Gastroesophageal sphincter (tissue), 4 donors: ENCODE measurements at regions not wholly inside any gene's neighbourhood (a gene's known extent, or its start where the extent isn't known, plus 50 kb on each side); places are given as distances from the start of the nearest gene placed in this dataset.
"Not testable (repeated sequence)": the region's sequence is repeated elsewhere in the genome, so short reads cannot be mapped to it uniquely, and the experiment has no call there.

Experiments
- ATAC-seq: fragments of 150-250 bp; one replicate; pipeline ENCODE4 v1.9.1; 2016; ENCODE audit warnings: mild to moderate bottlenecking, moderate library complexity
- H3K27ac ChIP-seq, 4 donors: fragments of 200-600 bp; sonication (generic) in 3 of 4; 1 replicate in 3 of 4; 2 replicates in 1 of 4; pipeline ENCODE4 v1.5.1; 2016 to 2019
- H3K27me3 ChIP-seq: fragments of 200-600 bp; sonication (generic); one replicate; pipeline ENCODE4 v1.5.1; 2019
- H3K36me3 ChIP-seq, 2 donors: fragments of 200-600 bp; sonication (generic); one replicate each; pipeline ENCODE4 v1.5.1; 2019; ENCODE audit warnings: control low read depth in 1 of 2
- H3K4me1 ChIP-seq, 3 donors: fragments of 200-600 bp; sonication (generic); 1 replicate in 2 of 3; 2 replicates in 1 of 3; pipeline ENCODE4 v1.5.1; 2016 to 2019; ENCODE audit warnings: control low read depth in 2 of 3
- H3K4me3 ChIP-seq, 2 donors: fragments of 200-600 bp; sonication (generic); one replicate each; pipeline ENCODE4 v1.5.1; 2019; ENCODE audit warnings: mild to moderate bottlenecking in 1 of 2, moderate library complexity in 1 of 2
- H3K9me3 ChIP-seq, 3 donors: fragments of 200-600 bp; sonication (generic); one replicate each; pipeline ENCODE4 v1.5.1; 2017 to 2019; ENCODE audit warnings: control low read depth in 2 of 3
- EP300 ChIP-seq: sonication (generic); formaldehyde crosslinking; IDR thresholded peaks from one replicate; pipeline ENCODE4 v1.6.1; 2017; ENCODE audit warnings: antibody characterized with exemption, mild to moderate bottlenecking
- POLR2A ChIP-seq, 2 donors: fragments of 450-650 bp; IDR thresholded peaks; one replicate each; pipeline ENCODE4 v1.6.1; 2017; ENCODE audit warnings: antibody characterized with exemption in 2 of 2, mild to moderate bottlenecking in 2 of 2, moderate library complexity in 1 of 2
- POLR2AphosphoS5 ChIP-seq: sonication (generic); formaldehyde crosslinking; IDR thresholded peaks from one replicate; pipeline ENCODE4 v1.6.1; 2017; ENCODE audit warnings: antibody characterized with exemption
- WGBS, 2 donors: methylation state at CpG; one replicate each; pipeline ENCODE4 v1.1.5; 2018; ENCODE audit warnings: low coverage in 1 of 2; 5-methylcytosine and 5-hydroxymethylcytosine counted together
- TF ChIP-seq, protein P1 (sequence below), 4 experiments: fragments of 200-600 bp in 2 of 4; fragments of 450-650 bp in 2 of 4; sonication (generic) in 1 of 4; IDR thresholded peaks; one replicate each; pipeline ENCODE4 v1.5.1; 2017 to 2019; ENCODE audit warnings: antibody characterized with exemption in 4 of 4, mild to moderate bottlenecking in 2 of 4, moderate library complexity in 2 of 4

DNA sequence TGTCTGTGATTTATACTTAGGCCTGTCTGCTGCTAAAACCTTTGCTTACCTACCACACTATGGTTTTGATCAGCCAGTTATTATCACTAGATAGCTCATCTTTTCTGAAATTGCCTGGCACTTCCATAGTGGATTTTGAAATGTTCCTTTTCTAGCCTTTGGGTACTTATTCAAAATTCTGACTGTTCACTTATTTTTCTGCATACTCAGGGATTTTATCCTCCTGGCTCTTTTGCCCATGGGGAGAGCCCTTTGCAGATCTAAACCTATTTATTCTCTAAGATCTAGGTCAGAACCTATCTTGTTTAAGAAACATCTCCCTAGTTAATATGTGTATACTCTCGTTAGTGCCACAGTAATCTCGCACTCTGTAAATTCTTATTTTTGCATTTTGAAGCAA is 103.5 kb upstream of the C9orf72 start:
- 92 to 93% methylated on average over 2 of the region's 2 CpGs for WGBS, 2 donors
- no peak overlapping the region for H3K4me3 ChIP-seq
- no peaks in the 10 kb centered on the region for H3K36me3 ChIP-seq
- no peak overlapping the region for H3K27ac ChIP-seq
- H3K27me3 ChIP-seq: no peaks in the 10 kb centered on the region
- no peaks in the 10 kb centered on the region for H3K9me3 ChIP-seq
- no peak for ATAC-seq
- no peaks in the 10 kb centered on the region for H3K4me1 ChIP-seq
- TF ChIP-seq, protein P1, sequence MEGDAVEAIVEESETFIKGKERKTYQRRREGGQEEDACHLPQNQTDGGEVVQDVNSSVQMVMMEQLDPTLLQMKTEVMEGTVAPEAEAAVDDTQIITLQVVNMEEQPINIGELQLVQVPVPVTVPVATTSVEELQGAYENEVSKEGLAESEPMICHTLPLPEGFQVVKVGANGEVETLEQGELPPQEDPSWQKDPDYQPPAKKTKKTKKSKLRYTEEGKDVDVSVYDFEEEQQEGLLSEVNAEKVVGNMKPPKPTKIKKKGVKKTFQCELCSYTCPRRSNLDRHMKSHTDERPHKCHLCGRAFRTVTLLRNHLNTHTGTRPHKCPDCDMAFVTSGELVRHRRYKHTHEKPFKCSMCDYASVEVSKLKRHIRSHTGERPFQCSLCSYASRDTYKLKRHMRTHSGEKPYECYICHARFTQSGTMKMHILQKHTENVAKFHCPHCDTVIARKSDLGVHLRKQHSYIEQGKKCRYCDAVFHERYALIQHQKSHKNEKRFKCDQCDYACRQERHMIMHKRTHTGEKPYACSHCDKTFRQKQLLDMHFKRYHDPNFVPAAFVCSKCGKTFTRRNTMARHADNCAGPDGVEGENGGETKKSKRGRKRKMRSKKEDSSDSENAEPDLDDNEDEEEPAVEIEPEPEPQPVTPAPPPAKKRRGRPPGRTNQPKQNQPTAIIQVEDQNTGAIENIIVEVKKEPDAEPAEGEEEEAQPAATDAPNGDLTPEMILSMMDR (IDR thresholded peaks at IDR 0.05): no peak
- TF ChIP-seq POLR2A (IDR thresholded peaks at IDR 0.05): no peak
- no peak for TF ChIP-seq EP300
- no peak for TF ChIP-seq POLR2AphosphoS5

DNA sequence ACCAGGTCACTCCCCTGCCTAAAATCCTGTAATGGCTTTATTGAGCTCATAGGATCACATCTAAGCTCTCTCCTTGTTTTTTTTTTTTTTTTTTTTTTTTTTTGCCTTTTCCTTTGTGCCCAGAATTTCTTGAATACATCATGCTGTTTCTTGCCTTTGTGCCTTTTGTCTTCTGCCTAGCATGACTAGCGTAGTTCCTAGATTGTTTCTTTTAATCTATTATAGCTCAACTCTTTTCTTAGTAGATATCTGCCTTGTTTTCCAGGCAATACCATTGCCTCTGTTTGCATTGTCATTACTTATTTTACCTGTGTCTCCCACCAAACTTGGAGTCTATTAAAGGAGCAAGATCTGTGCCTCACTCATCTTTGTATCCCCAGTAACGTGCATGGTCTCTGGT is 106.1 kb upstream of the C9orf72 start:
- no peak for TF ChIP-seq EP300
- TF ChIP-seq, protein P1 (IDR thresholded peaks at IDR 0.05): no peak
- no peak for TF ChIP-seq POLR2A (IDR thresholded peaks at IDR 0.05)
- no peak for TF ChIP-seq POLR2AphosphoS5
- H3K27me3 ChIP-seq: no peaks in the 10 kb centered on the region
- 51 to 86% methylated on average over 2 of the region's 2 CpGs for WGBS, 2 donors
- H3K4me1 ChIP-seq: no peaks in the 10 kb centered on the region
- no peaks in the 10 kb centered on the region for H3K9me3 ChIP-seq
- H3K27ac ChIP-seq: no peak overlapping the region
- H3K36me3 ChIP-seq: no peaks in the 10 kb centered on the region
- ATAC-seq: no peak
- H3K4me3 ChIP-seq: no peak overlapping the region

DNA sequence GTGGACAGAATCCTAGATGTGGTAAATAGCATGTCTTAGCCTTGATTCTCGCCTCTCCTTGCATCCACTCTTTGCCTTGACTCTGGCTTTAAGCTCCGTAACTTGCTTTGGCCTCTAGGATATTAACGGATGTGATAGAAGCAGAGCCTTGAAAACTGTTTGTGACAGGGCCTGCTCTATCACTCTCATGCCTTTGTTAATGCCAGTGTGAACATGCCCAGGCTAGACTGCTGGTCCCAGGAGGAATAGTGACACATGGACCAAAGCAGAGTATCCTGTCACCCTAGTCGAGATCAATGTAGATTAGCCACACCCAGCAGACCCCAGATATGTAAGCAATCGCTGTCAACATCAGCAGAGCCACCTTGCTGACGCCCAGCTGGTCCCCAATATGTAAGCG is 109.9 kb upstream of the C9orf72 start:
- WGBS, 2 donors: 88 to 92% methylated on average over 5 to 7 of the region's 7 CpGs
- ATAC-seq: no peak
- Histone ChIP-seq H3K27me3 (no peaks in the 10 kb centered on the region), H3K9me3 (no peaks in the 10 kb centered on the region), H3K27ac (no peak overlapping the region), H3K36me3 (no peaks in the 10 kb centered on the region), H3K4me3 (no peak overlapping the region), H3K4me1 (no peaks in the 10 kb centered on the region)
- TF ChIP-seq POLR2AphosphoS5: no peak
- TF ChIP-seq EP300: no peak
- TF ChIP-seq, protein P1 (IDR thresholded peaks at IDR 0.05): no peak
- TF ChIP-seq POLR2A (IDR thresholded peaks at IDR 0.05): no peak

DNA sequence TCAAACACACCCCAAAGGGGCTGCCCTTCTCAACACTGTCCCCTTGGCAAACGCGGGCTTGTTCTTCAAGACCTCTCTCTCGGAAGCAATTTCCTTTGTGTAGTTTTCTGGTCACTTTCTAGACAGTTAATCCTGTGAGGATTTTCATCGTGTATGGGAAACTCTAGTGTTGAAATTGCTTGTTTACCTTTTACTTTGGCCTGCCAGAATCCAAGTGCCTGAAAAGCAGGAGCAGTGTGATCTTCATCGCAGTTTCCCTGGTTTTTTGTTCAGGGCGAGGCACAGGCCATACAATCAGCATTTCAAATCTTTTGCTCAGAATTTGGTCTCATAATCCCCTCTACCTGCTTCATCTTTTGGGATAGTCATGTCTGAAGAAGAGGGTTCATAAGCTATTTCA is 115.7 kb upstream of the C9orf72 start:
- 73% methylated on average over 2 to 6 of the region's 6 CpGs for WGBS, 2 donors
- no peak overlapping the region for H3K27ac ChIP-seq
- H3K36me3 ChIP-seq: no peaks in the 10 kb centered on the region
- H3K4me3 ChIP-seq: no peak overlapping the region
- H3K9me3 ChIP-seq: no peaks in the 10 kb centered on the region
- no peak for ATAC-seq
- no peaks in the 10 kb centered on the region for H3K4me1 ChIP-seq
- TF ChIP-seq, protein P1 (IDR thresholded peaks at IDR 0.05): no peak
- TF ChIP-seq EP300: no peak
- TF ChIP-seq POLR2A (IDR thresholded peaks at IDR 0.05): no peak
- TF ChIP-seq POLR2AphosphoS5: no peak
- H3K27me3 ChIP-seq: no peaks in the 10 kb centered on the region

DNA sequence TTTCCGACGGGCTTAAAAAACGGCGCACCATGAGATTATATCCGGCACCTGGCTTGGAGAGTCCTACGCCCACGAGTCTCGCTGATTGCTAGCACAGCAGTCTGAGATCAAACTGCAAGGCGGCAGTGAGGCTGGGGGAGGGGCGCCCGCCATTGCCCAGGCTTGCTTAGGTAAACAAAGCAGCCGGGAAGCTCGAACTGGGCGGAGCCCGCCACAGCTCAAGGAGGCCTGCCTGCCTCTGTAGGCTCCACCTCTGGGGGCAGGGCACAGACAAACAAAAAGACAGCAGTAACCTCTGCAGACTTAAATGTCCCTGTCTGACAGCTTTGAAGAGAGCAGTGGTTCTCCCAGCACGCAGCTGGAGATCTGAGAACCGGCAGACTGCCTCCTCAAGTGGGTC is 117.5 kb upstream of the C9orf72 start:
- H3K36me3 ChIP-seq, H3K9me3 ChIP-seq, H3K4me3 ChIP-seq, H3K27me3 ChIP-seq, H3K27ac ChIP-seq, ATAC-seq, H3K4me1 ChIP-seq: not testable (repeated sequence)
- no CpG with 5 or more reads among the region's 17 CpGs for WGBS, 2 donors

DNA sequence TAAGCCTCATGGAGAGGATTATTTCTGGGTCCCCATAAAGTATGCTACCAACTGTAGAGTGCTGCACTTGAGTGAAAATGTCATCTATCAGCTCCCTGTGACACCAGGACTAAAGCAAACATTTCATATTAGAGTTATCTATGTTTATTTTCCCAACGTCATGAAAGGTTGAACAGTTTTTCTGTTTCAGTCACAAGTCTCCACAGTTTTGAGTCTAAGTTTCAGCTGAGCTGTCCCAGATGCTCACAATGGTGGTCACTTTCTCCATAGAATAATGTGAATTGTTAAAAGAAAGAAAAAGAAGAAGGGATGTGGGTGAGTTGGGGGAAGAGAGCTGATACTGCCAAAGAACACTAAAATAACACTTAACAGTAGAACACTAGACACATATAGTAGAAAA is 126.3 kb upstream of the C9orf72 start:
- no peaks in the 10 kb centered on the region for H3K36me3 ChIP-seq
- no peak overlapping the region for H3K27ac ChIP-seq
- no peak for ATAC-seq
- H3K27me3 ChIP-seq: no peaks in the 10 kb centered on the region
- 0 to 46% methylated on average over 1 of the region's 1 CpG for WGBS, 2 donors
- no peak overlapping the region for H3K4me3 ChIP-seq
- TF ChIP-seq POLR2A (IDR thresholded peaks at IDR 0.05): no peak
- TF ChIP-seq, protein P1 (IDR thresholded peaks at IDR 0.05): no peak
- TF ChIP-seq POLR2AphosphoS5: no peak
- no peak for TF ChIP-seq EP300
- peaks cover 0 to 10% (median 0%) of the 10 kb centered on the region in 3 donors for H3K4me1 ChIP-seq
- H3K9me3 ChIP-seq: no peaks in the 10 kb centered on the region
